ENCODE measurements at regions not wholly inside any gene's neighbourhood (a gene's known extent, or its start where the extent isn't known, plus 50 kb on each side); places are given as distances from the start of the nearest gene placed in this dataset.

- Histone ChIP-seq H3K4me1 (ENCODE audit: insufficient read depth) (no peaks in the 10 kb centered on the region), H3K4me2 (no peak overlapping the region), H3K27ac (no peak overlapping the region), H3K4me3 (no peak overlapping the region), H3K36me3 (replicated peaks; ENCODE audit: insufficient read depth, low read depth) (no peaks in the 10 kb centered on the region), H2AFZ (no peak overlapping the region), H3K79me2 (no peaks in the 10 kb centered on the region), H3K9me3 (ENCODE audit: low read depth) (no peaks in the 10 kb centered on the region), H3K9me2 (replicated peaks; ENCODE audit: insufficient read depth) (no peaks in the 10 kb centered on the region), H4K20me1 (ENCODE audit: insufficient read depth, poor library complexity, severe bottlenecking) (no peaks in the 10 kb centered on the region), H3K27me3 (no peaks in the 10 kb centered on the region)
- TF ChIP-seq EZH2 (IDR thresholded peaks at IDR 0.05; ENCODE audit: borderline replicate concordance) (no peak), EZH2phosphoT487 (IDR thresholded peaks at IDR 0.05; ENCODE audit: low read depth, severe bottlenecking, unreplicated experiment) (no peak), CTCF (IDR thresholded peaks at IDR 0.05; ENCODE audit: poor library complexity) (no peak)
- DNase-seq (ENCODE audit: low spot score) = no peak
- WGBS (ENCODE audit: low lambda C conversion rate, missing lambda C conversion rate) = 63% methylated on average over 2 of the region's 2 CpGs
Observed at GRCh38 chr20:39145921-39146320, 183.8 kb downstream of the DHX35 start.

GRCh38 chr20:39144757-39145156 is 182.6 kb downstream of the DHX35 start:
- H3K27ac ChIP-seq = no peak overlapping the region
- no peak overlapping the region for H3K4me2 ChIP-seq
- no peaks in the 10 kb centered on the region for H3K79me2 ChIP-seq
- H4K20me1 ChIP-seq (ENCODE audit: insufficient read depth, poor library complexity, severe bottlenecking) = no peaks in the 10 kb centered on the region
- H3K27me3 ChIP-seq = no peaks in the 10 kb centered on the region
- WGBS (ENCODE audit: low lambda C conversion rate, missing lambda C conversion rate) = 88% methylated on average over 4 of the region's 4 CpGs
- no peaks in the 10 kb centered on the region for H3K9me3 ChIP-seq (ENCODE audit: low read depth)
- no peak overlapping the region for H2AFZ ChIP-seq
- no peak for DNase-seq (ENCODE audit: low spot score)
- TF ChIP-seq EZH2 (IDR thresholded peaks at IDR 0.05; ENCODE audit: borderline replicate concordance) (no peak), CTCF (IDR thresholded peaks at IDR 0.05; ENCODE audit: poor library complexity) (no peak), EZH2phosphoT487 (IDR thresholded peaks at IDR 0.05; ENCODE audit: low read depth, severe bottlenecking, unreplicated experiment) (no peak)
- H3K9me2 ChIP-seq (replicated peaks; ENCODE audit: insufficient read depth) = no peaks in the 10 kb centered on the region
- H3K4me3 ChIP-seq = no peak overlapping the region
- H3K4me1 ChIP-seq (ENCODE audit: insufficient read depth) = no peaks in the 10 kb centered on the region
- H3K36me3 ChIP-seq (replicated peaks; ENCODE audit: insufficient read depth, low read depth) = no peaks in the 10 kb centered on the region

GRCh38 chr20:39142407-39143096 is 180.4 kb downstream of the DHX35 start:
- H3K27me3 ChIP-seq = no peaks in the 10 kb centered on the region
- DNase-seq (ENCODE audit: low spot score) = no peak
- H3K4me1 ChIP-seq (ENCODE audit: insufficient read depth) = no peaks in the 10 kb centered on the region
- no peaks in the 10 kb centered on the region for H3K36me3 ChIP-seq (replicated peaks; ENCODE audit: insufficient read depth, low read depth)
- TF ChIP-seq EZH2phosphoT487 (IDR thresholded peaks at IDR 0.05; ENCODE audit: low read depth, severe bottlenecking, unreplicated experiment) = no peak
- TF ChIP-seq CTCF (IDR thresholded peaks at IDR 0.05; ENCODE audit: poor library complexity) = no peak
- TF ChIP-seq EZH2 (IDR thresholded peaks at IDR 0.05; ENCODE audit: borderline replicate concordance) = no peak
- H2AFZ ChIP-seq = no peak overlapping the region
- 79% methylated on average over 13 of the region's 13 CpGs for WGBS (ENCODE audit: low lambda C conversion rate, missing lambda C conversion rate)
- H3K9me2 ChIP-seq (replicated peaks; ENCODE audit: insufficient read depth) = no peaks in the 10 kb centered on the region
- no peak overlapping the region for H3K27ac ChIP-seq
- H3K4me2 ChIP-seq = no peak overlapping the region
- H3K4me3 ChIP-seq = no peak overlapping the region
- H3K9me3 ChIP-seq (ENCODE audit: low read depth) = no peaks in the 10 kb centered on the region
- H4K20me1 ChIP-seq (ENCODE audit: insufficient read depth, poor library complexity, severe bottlenecking) = no peaks in the 10 kb centered on the region
- no peaks in the 10 kb centered on the region for H3K79me2 ChIP-seq
